GM13976 (cell line): ENCODE measurements at regions not wholly inside any gene's neighbourhood (a gene's known extent, or its start where the extent isn't known, plus 50 kb on each side); places are given as distances from the start of the nearest gene placed in this dataset.

Experiments
- DNase-seq: peaks from one replicate; pipeline ENCODE4 v3.0.0; 2012; ENCODE audit warnings: low spot score
- CTCF ChIP-seq: IDR thresholded peaks from 2 replicates; pipeline ENCODE4 v1.5.1; 2012; ENCODE audit warnings: borderline replicate concordance, mild to moderate bottlenecking; ENCODE audit not compliant: insufficient read depth; ENCODE audit errors: extremely low read depth, missing control alignments, control extremely low read depth
- in situ Hi-C: fragments of 300-500 bp; cut with MboI; formaldehyde crosslinking; loops from one replicate; pipeline ENCODE4 v1.12.0; 2022; ENCODE audit warnings: low sequenced_read_pairs, mixed read lengths, inconsistent platforms; ENCODE audit not compliant: unreplicated experiment

GRCh38 chr2:115904516-115904915 lies 1462.1 kb downstream of the DPP10 start:
- in situ Hi-C loops: no loop called here
- no peak for TF ChIP-seq CTCF
- DNase-seq: no peak

- no peak for DNase-seq
- TF ChIP-seq CTCF: no peak
- in situ Hi-C loops: no loop called here
These were observed 1466.3 kb downstream of the DPP10 start for GRCh38 chr2:115908731-115909130.

GRCh38 chr2:115910270-115910669 lies 1467.8 kb downstream of the DPP10 start:
- no peak for DNase-seq
- no peak for TF ChIP-seq CTCF
- in situ Hi-C loops: no loop called here

GRCh38 chr2:115913921-115914320 lies 1471.5 kb downstream of the DPP10 start:
- no peak for TF ChIP-seq CTCF
- in situ Hi-C loops: no loop called here
- no peak for DNase-seq

GRCh38 chr2:115921541-115921940 lies 1479.1 kb downstream of the DPP10 start:
- in situ Hi-C loops: no loop called here
- DNase-seq: no peak
- no peak for TF ChIP-seq CTCF

- TF ChIP-seq CTCF: no peak
- in situ Hi-C loops: no loop called here
- DNase-seq: no peak
These were observed 1497.5 kb downstream of the DPP10 start for GRCh38 chr2:115939902-115940301.

GRCh38 chr2:115942800-115943199 lies 1500.4 kb downstream of the DPP10 start:
- no peak for TF ChIP-seq CTCF
- no peak for DNase-seq
- in situ Hi-C loops: no loop called here
